ENCODE measurements at regions not wholly inside any gene's neighbourhood (a gene's known extent, or its start where the extent isn't known, plus 50 kb on each side); places are given as distances from the start of the nearest gene placed in this dataset.

- DNase-seq (ENCODE audit: low read depth), result no peak
- TF ChIP-seq, protein P1, sequence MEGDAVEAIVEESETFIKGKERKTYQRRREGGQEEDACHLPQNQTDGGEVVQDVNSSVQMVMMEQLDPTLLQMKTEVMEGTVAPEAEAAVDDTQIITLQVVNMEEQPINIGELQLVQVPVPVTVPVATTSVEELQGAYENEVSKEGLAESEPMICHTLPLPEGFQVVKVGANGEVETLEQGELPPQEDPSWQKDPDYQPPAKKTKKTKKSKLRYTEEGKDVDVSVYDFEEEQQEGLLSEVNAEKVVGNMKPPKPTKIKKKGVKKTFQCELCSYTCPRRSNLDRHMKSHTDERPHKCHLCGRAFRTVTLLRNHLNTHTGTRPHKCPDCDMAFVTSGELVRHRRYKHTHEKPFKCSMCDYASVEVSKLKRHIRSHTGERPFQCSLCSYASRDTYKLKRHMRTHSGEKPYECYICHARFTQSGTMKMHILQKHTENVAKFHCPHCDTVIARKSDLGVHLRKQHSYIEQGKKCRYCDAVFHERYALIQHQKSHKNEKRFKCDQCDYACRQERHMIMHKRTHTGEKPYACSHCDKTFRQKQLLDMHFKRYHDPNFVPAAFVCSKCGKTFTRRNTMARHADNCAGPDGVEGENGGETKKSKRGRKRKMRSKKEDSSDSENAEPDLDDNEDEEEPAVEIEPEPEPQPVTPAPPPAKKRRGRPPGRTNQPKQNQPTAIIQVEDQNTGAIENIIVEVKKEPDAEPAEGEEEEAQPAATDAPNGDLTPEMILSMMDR (conservative IDR thresholded peaks at IDR 0.05; ENCODE audit: low read depth, low read length), result no peak
- H3K4me3 ChIP-seq (ENCODE audit: low read depth, low read length), result no peak overlapping the region
Observed at GRCh38 chr20:60967431-60968316, 284.4 kb upstream of the CDH4 start.

DNA sequence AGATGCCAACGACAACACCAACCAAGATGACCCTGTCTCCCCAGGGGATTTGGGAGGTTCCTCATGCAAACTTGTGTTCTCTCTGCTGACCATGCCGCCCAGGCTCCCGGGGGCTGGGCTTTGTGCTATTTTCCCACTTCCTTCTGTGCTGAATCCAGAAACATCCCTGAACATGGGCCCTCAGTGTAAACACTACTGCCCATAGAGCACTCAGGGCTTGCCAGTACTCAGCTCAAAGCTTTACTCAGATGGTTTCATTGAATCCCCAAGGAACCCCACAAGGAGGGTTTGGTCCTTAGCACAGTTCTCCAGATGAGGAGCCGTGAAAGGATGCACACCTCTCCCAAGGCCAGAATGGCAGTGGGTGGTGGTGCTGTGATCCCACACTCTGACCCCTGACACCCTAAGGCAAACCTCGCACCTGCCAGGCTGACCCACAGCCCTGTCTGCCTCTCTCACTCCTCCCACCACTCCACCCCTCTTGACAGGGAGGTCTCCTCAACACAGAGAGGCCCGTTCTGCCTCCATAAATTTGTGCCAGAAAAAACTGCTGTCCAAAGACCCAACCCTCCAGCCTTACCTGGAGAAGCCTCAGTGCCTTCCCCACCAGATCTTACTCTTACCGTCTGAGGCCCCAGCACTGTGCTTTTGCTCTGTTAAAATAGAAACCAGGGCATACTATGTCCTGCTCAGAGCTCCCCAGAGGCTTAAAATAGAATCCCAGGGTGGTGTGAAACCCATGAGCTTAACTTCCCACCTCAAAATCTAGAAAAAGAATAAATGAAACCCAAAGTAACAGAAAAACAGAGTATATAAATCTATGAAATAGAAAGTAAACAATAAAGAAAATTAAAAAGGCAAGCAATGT is 283.0 kb upstream of the CDH4 start:
- DNase-seq (ENCODE audit: low read depth), result no peak
- no peak overlapping the region for H3K4me3 ChIP-seq (ENCODE audit: low read depth, low read length)
- TF ChIP-seq, protein P1 (conservative IDR thresholded peaks at IDR 0.05; ENCODE audit: low read depth, low read length), result no peak

DNA sequence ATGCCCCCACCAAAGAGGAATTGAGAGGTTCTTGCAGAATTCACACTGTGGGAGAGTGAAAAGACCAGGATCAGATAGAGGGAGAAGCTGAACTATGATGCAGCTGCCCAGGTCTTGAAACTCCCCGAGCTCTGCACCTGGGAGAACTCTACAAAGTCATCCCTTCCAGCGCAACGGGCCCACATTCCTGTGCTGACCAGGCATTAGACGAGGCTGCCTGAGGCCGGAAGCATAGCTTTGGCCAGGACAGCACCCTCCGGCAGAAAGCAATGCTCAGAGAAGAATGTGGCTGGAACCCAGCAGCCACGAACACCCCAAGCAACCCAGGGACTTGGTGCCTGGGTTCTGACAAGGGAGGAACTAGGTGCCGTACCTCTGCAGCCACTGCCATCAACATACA is 281.5 kb upstream of the CDH4 start:
- DNase-seq (ENCODE audit: low read depth), result no peak
- no peak overlapping the region for H3K4me3 ChIP-seq (ENCODE audit: low read depth, low read length)
- TF ChIP-seq, protein P1 (conservative IDR thresholded peaks at IDR 0.05; ENCODE audit: low read depth, low read length), result no peak

DNA sequence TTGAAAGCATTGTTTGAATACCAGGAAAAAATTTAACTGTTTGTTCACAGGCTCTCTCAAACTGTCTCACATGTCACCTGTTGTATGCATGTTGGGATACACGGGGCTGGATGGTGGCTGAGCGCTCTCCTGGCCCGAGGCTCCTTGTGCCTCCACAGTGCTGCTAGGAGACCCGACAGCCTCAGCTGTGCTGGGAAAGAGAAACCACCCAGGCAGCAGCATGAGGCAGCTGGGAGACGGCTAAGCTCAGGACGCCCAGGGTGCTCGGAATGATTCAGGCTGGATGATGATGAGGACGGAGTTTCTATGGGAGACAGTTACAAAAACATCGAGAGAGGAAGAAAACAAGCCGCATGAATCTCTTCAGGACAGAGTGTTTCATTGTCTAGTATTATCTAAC is 278.0 kb upstream of the CDH4 start:
- H3K4me3 ChIP-seq (ENCODE audit: low read depth, low read length), result no peak overlapping the region
- no peak for DNase-seq (ENCODE audit: low read depth)
- TF ChIP-seq, protein P1 (conservative IDR thresholded peaks at IDR 0.05; ENCODE audit: low read depth, low read length), result no peak

DNA sequence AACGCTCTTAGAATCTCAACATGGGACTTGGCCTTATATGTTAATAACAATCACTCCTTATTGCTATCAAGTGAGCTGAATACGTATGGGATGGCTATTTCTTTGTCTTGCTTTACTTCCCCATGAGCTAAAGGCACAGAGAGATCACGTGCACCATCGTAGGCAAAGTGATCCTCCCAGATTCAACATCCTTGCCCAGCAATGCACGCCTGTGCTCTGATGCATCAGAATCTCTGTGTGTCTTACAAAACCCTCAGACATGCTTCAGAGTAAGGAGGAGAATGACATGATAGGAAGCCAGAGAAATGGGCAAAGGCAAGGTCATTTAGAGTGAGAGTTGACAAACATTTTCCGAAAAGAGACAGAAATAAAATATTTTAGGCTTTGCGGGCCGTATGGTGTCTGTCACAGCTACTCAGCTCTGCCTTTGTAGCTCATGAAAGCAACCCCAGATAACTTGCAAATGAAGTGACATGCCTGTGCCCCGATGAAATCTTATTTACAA is 277.6 kb upstream of the CDH4 start:
- H3K4me3 ChIP-seq (ENCODE audit: low read depth, low read length), result no peak overlapping the region
- DNase-seq (ENCODE audit: low read depth), result no peak
- TF ChIP-seq, protein P1 (conservative IDR thresholded peaks at IDR 0.05; ENCODE audit: low read depth, low read length), result no peak

GRCh38 chr20:60976139-60976538 is 275.9 kb upstream of the CDH4 start:
- H3K4me3 ChIP-seq (ENCODE audit: low read depth, low read length), result no peak overlapping the region
- TF ChIP-seq, protein P1 (conservative IDR thresholded peaks at IDR 0.05; ENCODE audit: low read depth, low read length), result no peak
- DNase-seq (ENCODE audit: low read depth), result no peak

Data from choroid plexus epithelial cell (primary cell).